Brain microvascular endothelial cell (primary cell): ENCODE measurements at regions not wholly inside any gene's neighbourhood (a gene's known extent, or its start where the extent isn't known, plus 50 kb on each side); places are given as distances from the start of the nearest gene placed in this dataset.

ENCODE experiments used
- DNase-seq: peaks from one replicate; pipeline ENCODE4 v3.0.0-alpha.2; 2020
- H3K27ac ChIP-seq: fragments of 250-450 bp; sonication (Bioruptor Pico); 2 replicates; pipeline ENCODE4 v1.5.1; 2020; ENCODE audit warnings: mild to moderate bottlenecking, moderate library complexity
- H3K27me3 ChIP-seq: fragments of 250-450 bp; sonication (Bioruptor Pico); replicated peaks from 2 replicates; pipeline ENCODE4 v1.5.1; 2020; ENCODE audit warnings: mild to moderate bottlenecking
- H3K36me3 ChIP-seq: fragments of 250-450 bp; sonication (Bioruptor Pico); replicated peaks from 2 replicates; pipeline ENCODE4 v1.5.1; 2020; ENCODE audit warnings: mild to moderate bottlenecking
- H3K4me3 ChIP-seq: 2 replicates; pipeline ENCODE4 v1.5.1; 2011; ENCODE audit warnings: low read depth, mild to moderate bottlenecking, control low read depth, low read length, moderate library complexity
- in situ Hi-C: cut with HindIII; loops from 2 replicates; pipeline ENCODE4 v1.10.0; 2017; ENCODE audit warnings: low sequenced_read_pairs, low pct_ligation_motif_present
- TF ChIP-seq, protein P1 (sequence below): IDR thresholded peaks from 2 replicates; pipeline ENCODE4 v1.5.1; 2011; ENCODE audit warnings: low read depth, mild to moderate bottlenecking, moderate library complexity, low read length, control low read depth, inconsistent platforms; ENCODE audit errors: missing control alignments

DNA sequence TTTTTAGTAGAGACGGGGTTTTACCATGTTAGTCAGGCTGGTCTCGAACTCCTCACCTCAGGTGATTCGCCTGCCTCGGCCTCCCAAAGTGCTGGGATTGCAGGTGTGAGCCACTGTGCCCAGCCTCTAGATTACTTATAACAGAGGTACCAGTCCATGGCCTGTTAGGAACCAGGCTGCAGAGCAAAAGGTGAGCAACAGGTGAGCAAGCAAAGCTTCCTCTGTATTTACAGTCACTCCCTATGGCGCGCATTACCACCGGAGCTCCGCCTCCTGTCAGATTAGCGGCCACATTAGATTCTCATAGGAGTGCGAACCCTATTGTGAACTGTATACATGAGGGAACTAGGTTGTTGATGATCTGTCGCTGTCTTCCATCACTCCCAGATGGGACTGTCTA, 178.0 kb upstream of the SALL4 start:
- in situ Hi-C loops: no loop called here
- H3K27me3 ChIP-seq: no peaks in the 10 kb centered on the region
- no peak overlapping the region for H3K27ac ChIP-seq
- TF ChIP-seq, protein P1, sequence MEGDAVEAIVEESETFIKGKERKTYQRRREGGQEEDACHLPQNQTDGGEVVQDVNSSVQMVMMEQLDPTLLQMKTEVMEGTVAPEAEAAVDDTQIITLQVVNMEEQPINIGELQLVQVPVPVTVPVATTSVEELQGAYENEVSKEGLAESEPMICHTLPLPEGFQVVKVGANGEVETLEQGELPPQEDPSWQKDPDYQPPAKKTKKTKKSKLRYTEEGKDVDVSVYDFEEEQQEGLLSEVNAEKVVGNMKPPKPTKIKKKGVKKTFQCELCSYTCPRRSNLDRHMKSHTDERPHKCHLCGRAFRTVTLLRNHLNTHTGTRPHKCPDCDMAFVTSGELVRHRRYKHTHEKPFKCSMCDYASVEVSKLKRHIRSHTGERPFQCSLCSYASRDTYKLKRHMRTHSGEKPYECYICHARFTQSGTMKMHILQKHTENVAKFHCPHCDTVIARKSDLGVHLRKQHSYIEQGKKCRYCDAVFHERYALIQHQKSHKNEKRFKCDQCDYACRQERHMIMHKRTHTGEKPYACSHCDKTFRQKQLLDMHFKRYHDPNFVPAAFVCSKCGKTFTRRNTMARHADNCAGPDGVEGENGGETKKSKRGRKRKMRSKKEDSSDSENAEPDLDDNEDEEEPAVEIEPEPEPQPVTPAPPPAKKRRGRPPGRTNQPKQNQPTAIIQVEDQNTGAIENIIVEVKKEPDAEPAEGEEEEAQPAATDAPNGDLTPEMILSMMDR: no peak
- H3K4me3 ChIP-seq: no peak overlapping the region
- DNase-seq: no peak
- H3K36me3 ChIP-seq: no peaks in the 10 kb centered on the region

DNA sequence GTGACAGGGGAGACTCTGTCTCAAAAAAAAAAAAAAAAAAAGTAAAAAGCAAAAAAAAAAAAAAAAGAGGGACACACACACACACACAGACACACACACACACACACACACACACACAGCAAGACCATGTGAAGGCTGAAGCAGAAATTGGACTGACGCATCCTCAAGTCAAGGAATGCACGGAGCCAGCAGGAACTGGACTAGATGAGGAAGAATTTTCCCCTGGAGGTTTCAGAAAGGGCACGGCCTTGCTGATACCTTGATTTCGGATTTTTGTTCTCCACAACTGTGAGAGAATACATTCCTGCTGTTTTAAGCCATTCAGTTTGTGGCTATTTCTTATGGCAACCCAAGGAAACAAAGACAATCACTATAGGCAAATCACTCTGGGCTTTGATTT, 176.9 kb upstream of the SALL4 start:
- Histone ChIP-seq H3K36me3 (no peaks in the 10 kb centered on the region), H3K4me3 (no peak overlapping the region), H3K27ac (no peak overlapping the region), H3K27me3 (no peaks in the 10 kb centered on the region)
- in situ Hi-C loops: no loop called here
- TF ChIP-seq, protein P1: no peak
- DNase-seq: peak; percentile 24

DNA sequence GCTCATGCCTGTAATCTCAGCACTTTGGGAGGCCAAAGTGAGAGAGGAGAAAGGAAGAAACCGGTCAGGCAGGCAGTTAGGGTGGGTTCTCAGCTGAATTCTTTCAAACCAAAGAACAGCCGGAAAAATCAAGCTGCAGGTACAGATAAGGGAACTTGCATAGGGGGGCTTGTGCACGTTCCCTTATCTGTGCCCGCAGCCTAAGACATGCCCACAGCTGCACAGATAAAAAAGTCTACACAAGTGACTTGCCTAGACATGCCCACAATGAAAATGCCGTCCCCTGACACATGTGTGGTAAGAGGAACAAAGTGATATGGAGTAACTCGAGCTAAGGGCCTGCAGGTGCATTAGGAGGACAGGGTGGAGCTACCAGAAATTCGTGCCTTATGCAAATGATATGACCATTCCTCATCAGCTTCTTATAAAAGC, 175.8 kb upstream of the SALL4 start:
- no peak for DNase-seq
- Histone ChIP-seq H3K27ac (no peak overlapping the region), H3K36me3 (no peaks in the 10 kb centered on the region), H3K4me3 (no peak overlapping the region), H3K27me3 (no peaks in the 10 kb centered on the region)
- TF ChIP-seq, protein P1: no peak
- in situ Hi-C loops: no loop called here

DNA sequence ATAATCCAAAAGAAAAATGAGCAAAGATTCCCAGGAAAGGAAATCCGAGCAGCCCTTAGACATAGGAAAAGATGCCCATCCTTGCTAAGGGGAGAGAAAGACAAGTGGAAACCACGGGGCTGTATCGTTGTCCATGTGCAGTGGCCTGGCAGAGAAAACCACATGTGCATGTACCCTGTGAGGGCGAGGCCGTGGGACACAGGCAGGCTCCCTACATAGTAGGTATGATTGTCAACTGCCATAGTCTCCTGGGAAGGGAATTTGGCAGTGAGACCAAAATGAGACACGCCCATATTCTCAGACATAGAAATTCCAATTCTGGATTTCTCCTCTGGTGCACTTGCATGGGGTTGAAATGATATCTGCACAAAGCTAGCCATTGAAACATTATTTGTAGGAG, 169.7 kb upstream of the SALL4 start:
- no peak overlapping the region for H3K27ac ChIP-seq
- DNase-seq: no peak
- H3K36me3 ChIP-seq: no peaks in the 10 kb centered on the region
- H3K4me3 ChIP-seq: no peak overlapping the region
- TF ChIP-seq, protein P1: no peak
- in situ Hi-C loops: no loop called here
- H3K27me3 ChIP-seq: no peaks in the 10 kb centered on the region

DNA sequence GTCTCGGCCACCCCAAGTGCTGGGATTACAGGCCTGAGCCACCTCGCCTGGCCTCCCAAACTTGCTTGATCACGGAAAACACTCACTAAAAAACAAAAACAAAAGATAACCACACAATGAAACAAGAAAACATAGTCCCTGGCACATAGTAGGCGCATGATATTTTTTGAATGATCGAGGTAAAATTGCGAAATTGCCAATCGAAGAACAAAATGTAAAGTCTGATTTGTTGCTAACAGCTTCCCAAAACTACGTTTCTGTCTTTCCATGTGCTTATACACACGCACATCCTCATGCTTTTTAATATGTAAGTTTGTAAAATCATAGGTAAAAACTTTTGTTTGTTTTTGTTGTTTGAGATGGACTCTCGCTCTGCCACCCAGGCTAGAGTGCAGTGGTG, 168.5 kb upstream of the SALL4 start:
- Histone ChIP-seq H3K4me3 (no peak overlapping the region), H3K27ac (no peak overlapping the region), H3K36me3 (no peaks in the 10 kb centered on the region), H3K27me3 (no peaks in the 10 kb centered on the region)
- in situ Hi-C loops: no loop called here
- no peak for DNase-seq
- TF ChIP-seq, protein P1: no peak

DNA sequence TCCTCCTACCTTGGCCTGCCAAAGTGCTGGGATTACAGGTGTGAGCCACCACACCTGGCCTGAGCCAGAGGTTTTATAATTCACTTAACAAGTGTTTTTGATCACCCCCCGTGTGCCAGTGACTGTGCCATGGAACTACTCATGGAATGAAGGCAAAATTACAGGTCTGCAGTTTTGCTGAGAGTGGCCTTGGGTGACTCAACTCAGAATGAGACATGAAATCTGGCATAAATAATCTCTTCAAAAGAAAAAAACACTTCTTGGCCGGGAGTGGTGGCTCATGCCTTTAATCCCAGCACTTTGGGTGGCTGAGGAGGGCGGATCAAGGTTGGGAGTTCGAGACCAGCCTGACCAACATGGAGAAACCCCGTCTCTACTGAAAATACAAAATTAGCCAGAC, 166.9 kb upstream of the SALL4 start:
- in situ Hi-C loops: no loop called here
- Histone ChIP-seq H3K27ac (no peak overlapping the region), H3K36me3 (no peaks in the 10 kb centered on the region), H3K27me3 (no peaks in the 10 kb centered on the region), H3K4me3 (no peak overlapping the region)
- no peak for DNase-seq
- TF ChIP-seq, protein P1: no peak
